HG02973 (cell line): ENCODE measurements at regions not wholly inside any gene's neighbourhood (a gene's known extent, or its start where the extent isn't known, plus 50 kb on each side); places are given as distances from the start of the nearest gene placed in this dataset.

Experiments
- ATAC-seq: cut with Tn5 transposase; IDR thresholded peaks from one replicate; pipeline ENCODE4 v1.9.1; 2021; ENCODE audit warnings: moderate library complexity; ENCODE audit not compliant: unreplicated experiment

- ATAC-seq: no peak
Observed at GRCh38 chr9:108217431-108218349, 638.1 kb downstream of the ACTL7B start.

- no peak for ATAC-seq
Observed at GRCh38 chr9:108213511-108213910, 642.3 kb downstream of the ACTL7B start.

GRCh38 chr9:108212184-108212583 is 643.6 kb downstream of the ACTL7B start:
- no peak for ATAC-seq

- no peak for ATAC-seq
Observed at GRCh38 chr9:108211411-108211955, 644.3 kb downstream of the ACTL7B start.

GRCh38 chr9:108209132-108209685 is 646.6 kb downstream of the ACTL7B start:
- ATAC-seq: no peak

GRCh38 chr9:108207561-108208165 is 648.1 kb downstream of the ACTL7B start:
- ATAC-seq: no peak

GRCh38 chr9:108205276-108205675 is 650.5 kb downstream of the ACTL7B start:
- no peak for ATAC-seq

GRCh38 chr9:108197899-108198298 is 657.9 kb downstream of the ACTL7B start:
- ATAC-seq: no peak

- no peak for ATAC-seq
Observed at GRCh38 chr9:108197008-108197365, 658.8 kb downstream of the ACTL7B start.

GRCh38 chr9:108196332-108197007 is 659.3 kb downstream of the ACTL7B start:
- no peak for ATAC-seq

GRCh38 chr9:108194154-108194553 is 661.6 kb downstream of the ACTL7B start:
- ATAC-seq: no peak

GRCh38 chr9:108193026-108193710 is 662.6 kb downstream of the ACTL7B start:
- no peak for ATAC-seq

GRCh38 chr9:108191065-108191464 is 664.7 kb downstream of the ACTL7B start:
- ATAC-seq: no peak

- ATAC-seq: no peak
Observed at GRCh38 chr9:108188976-108189375, 666.8 kb downstream of the ACTL7B start.

- no peak for ATAC-seq
Observed at GRCh38 chr9:108188482-108188881, 667.3 kb downstream of the ACTL7B start.

GRCh38 chr9:108186642-108187395 is 669.0 kb downstream of the ACTL7B start:
- ATAC-seq: no peak

- ATAC-seq: no peak
Observed at GRCh38 chr9:108185613-108186012, 670.2 kb downstream of the ACTL7B start.

- ATAC-seq: no peak
Observed at GRCh38 chr9:108184941-108185340, 670.8 kb downstream of the ACTL7B start.

GRCh38 chr9:108184009-108184408 is 671.8 kb downstream of the ACTL7B start:
- no peak for ATAC-seq

- ATAC-seq: peak; percentile 89
Observed at GRCh38 chr9:108182950-108183381, 672.8 kb downstream of the ACTL7B start.
